IMR-90 (cell line): ENCODE measurements at regions not wholly inside any gene's neighbourhood (a gene's known extent, or its start where the extent isn't known, plus 50 kb on each side); places are given as distances from the start of the nearest gene placed in this dataset.

Experiments
- ATAC-seq: fragments of 200-7000 bp; cut with Tn5 transposase; 2 replicates; pipeline ENCODE4 v1.9.1; 2020; ENCODE audit warnings: low read depth, mild to moderate bottlenecking, moderate library complexity
- BruUV-seq: library from RNA; stranded (reverse); fragments of 400-500 nt; replicated peaks from 2 replicates; lab custom pipeline; 2021; lab: Mats Ljungman, UMichigan
- CTCF ChIA-PET: fragments of 300-600 bp; formaldehyde crosslinking; extraction: SDS; loops from one replicate; lab custom pipeline; 2021; ENCODE audit warnings: antibody characterized with exemption; lab: Yijun Ruan, JAX
- POLR2A ChIA-PET: fragments of 300-600 bp; sonication (Branson Sonifier 250); formaldehyde crosslinking; loops from one replicate; lab custom pipeline; 2022; ENCODE audit warnings: antibody characterized with exemption; ENCODE audit not compliant: unreplicated experiment; lab: Charles Lee
- DNase-seq: peaks from one replicate; pipeline ENCODE4 v3.0.0; 2013
- H2AFZ ChIP-seq: replicated peaks from 2 replicates; pipeline ENCODE3; 2013; ENCODE audit warnings: low read length, mild to moderate bottlenecking; ENCODE audit not compliant: poor library complexity
- H2AK5ac ChIP-seq: 2 replicates; pipeline ENCODE4 v1.6.1; 2013; ENCODE audit warnings: low read depth, low read length, inconsistent platforms
- H2AK9ac ChIP-seq: replicated peaks from 2 replicates; pipeline ENCODE3; 2013; ENCODE audit warnings: mild to moderate bottlenecking, low read depth, low read length, moderate library complexity; ENCODE audit not compliant: poor library complexity
- H2BK120ac ChIP-seq: 2 replicates; pipeline ENCODE4 v1.6.1; 2013; ENCODE audit warnings: low read depth, low read length, inconsistent platforms
- H2BK15ac ChIP-seq: 3 replicates; pipeline ENCODE4 v1.6.1; 2013; ENCODE audit warnings: low read depth, low read length, inconsistent platforms
- H2BK20ac ChIP-seq: 2 replicates; pipeline ENCODE4 v1.6.1; 2013; ENCODE audit warnings: low read depth, mild to moderate bottlenecking, inconsistent platforms, low read length, moderate library complexity
- H2BK5ac ChIP-seq: 2 replicates; pipeline ENCODE4 v1.6.1; 2013; ENCODE audit warnings: mild to moderate bottlenecking, low read depth, low read length, inconsistent platforms; ENCODE audit not compliant: poor library complexity, severe bottlenecking
- H3K14ac ChIP-seq: replicated peaks from 2 replicates; pipeline ENCODE4 v1.6.1; 2013; ENCODE audit warnings: low read depth, low read length, inconsistent platforms
- H3K18ac ChIP-seq: 2 replicates; pipeline ENCODE4 v1.6.1; 2013; ENCODE audit warnings: low read depth, low read length, control low read depth
- H3K23ac ChIP-seq: 2 replicates; pipeline ENCODE4 v1.6.1; 2013; ENCODE audit warnings: low read depth, low read length, inconsistent platforms
- H3K27ac ChIP-seq: 2 replicates; pipeline ENCODE4 v1.5.1; 2013; ENCODE audit warnings: mild to moderate bottlenecking, control low read depth, low read length; ENCODE audit not compliant: insufficient read depth
- H3K27me3 ChIP-seq: 2 replicates; pipeline ENCODE4 v1.6.1; 2013; ENCODE audit warnings: low read length; ENCODE audit not compliant: control insufficient read depth, insufficient read depth
- H3K36me3 ChIP-seq: 2 replicates; pipeline ENCODE4 v1.6.1; 2013; ENCODE audit warnings: low read length, mixed read lengths; ENCODE audit not compliant: control insufficient read depth, insufficient read depth
- H3K4ac ChIP-seq: 2 replicates; pipeline ENCODE4 v1.6.1; 2013; ENCODE audit warnings: low read depth, low read length, inconsistent platforms
- H3K4me1 ChIP-seq: 2 replicates; pipeline ENCODE4 v1.6.1; 2013; ENCODE audit warnings: low read length, mixed read lengths; ENCODE audit not compliant: control insufficient read depth, insufficient read depth
- H3K4me2 ChIP-seq: 2 replicates; pipeline ENCODE4 v1.6.1; 2013; ENCODE audit warnings: low read depth, mild to moderate bottlenecking, control low read depth, low read length, moderate library complexity
- H3K4me3 ChIP-seq: 2 replicates; pipeline ENCODE4 v1.5.1; 2013; ENCODE audit warnings: low read depth, mild to moderate bottlenecking, control low read depth, low read length, moderate library complexity; ENCODE audit not compliant: insufficient read depth
- H3K56ac ChIP-seq: 2 replicates; pipeline ENCODE4 v1.6.1; 2013; ENCODE audit warnings: low read length, inconsistent platforms; ENCODE audit not compliant: insufficient read depth; ENCODE audit errors: extremely low read depth
- H3K79me1 ChIP-seq, 2 experiments: 2 replicates each; pipeline ENCODE4 v1.6.1; 2013; ENCODE audit warnings: low read length in 2 of 2, inconsistent platforms in 1 of 2, low read depth in 1 of 2
- H3K9ac ChIP-seq: 2 replicates; pipeline ENCODE4 v1.6.1; 2013; ENCODE audit warnings: low read depth, low read length, control low read depth
- H3K9me1 ChIP-seq: 2 replicates; pipeline ENCODE4 v1.6.1; 2013; ENCODE audit warnings: low read length, inconsistent platforms; ENCODE audit not compliant: insufficient read depth
- H3K9me3 ChIP-seq: 2 replicates; pipeline ENCODE4 v1.6.1; 2013; ENCODE audit warnings: low read length; ENCODE audit not compliant: control insufficient read depth, insufficient read depth
- H4K20me1 ChIP-seq: 2 replicates; pipeline ENCODE4 v1.6.1; 2013; ENCODE audit warnings: low read length, inconsistent platforms; ENCODE audit not compliant: insufficient read depth
- H4K5ac ChIP-seq: 2 replicates; pipeline ENCODE4 v1.6.1; 2013; ENCODE audit warnings: mild to moderate bottlenecking, low read depth, low read length, control low read depth
- H4K8ac ChIP-seq, 2 experiments: 2 replicates each; pipeline ENCODE4 v1.6.1; 2013; ENCODE audit warnings: low read depth in 2 of 2, low read length in 2 of 2, control low read depth in 1 of 2, inconsistent platforms in 1 of 2
- H4K91ac ChIP-seq: 2 replicates; pipeline ENCODE4 v1.6.1; 2013; ENCODE audit warnings: low read depth, low read length, inconsistent platforms; ENCODE audit not compliant: insufficient read depth
- CHD1 ChIP-seq: IDR thresholded peaks from 2 replicates; pipeline ENCODE4 v1.6.1; 2012; ENCODE audit warnings: low read depth, low read length, improper control_type of control experiment
- FOS ChIP-seq: fragments of 150-350 bp; IDR thresholded peaks from 2 replicates; pipeline ENCODE4 v1.6.1; 2016; ENCODE audit warnings: low read depth, low read length
- MXI1 ChIP-seq: IDR thresholded peaks from 2 replicates; pipeline ENCODE4 v1.6.1; 2012; ENCODE audit warnings: low read depth, mild to moderate bottlenecking, low read length, moderate library complexity, borderline replicate concordance
- NFE2L2 ChIP-seq: fragments of 150-350 bp; IDR thresholded peaks from 2 replicates; pipeline ENCODE4 v1.6.1; 2016; ENCODE audit warnings: low read depth, mild to moderate bottlenecking, low read length
- RAD21 ChIP-seq: IDR thresholded peaks from 2 replicates; pipeline ENCODE4 v1.6.1; 2012; ENCODE audit warnings: low read length, improper control_type of control experiment
- RCOR1 ChIP-seq: IDR thresholded peaks from 2 replicates; pipeline ENCODE4 v1.6.1; 2012; ENCODE audit warnings: mild to moderate bottlenecking, low read length, improper control_type of control experiment; ENCODE audit not compliant: insufficient replicate concordance
- RFX5 ChIP-seq: IDR thresholded peaks from 2 replicates; pipeline ENCODE4 v1.8.0; 2012; ENCODE audit warnings: low read depth, mild to moderate bottlenecking, low read length, moderate library complexity
- SMC3 ChIP-seq: fragments of 150-350 bp; IDR thresholded peaks from 2 replicates; pipeline ENCODE4 v1.6.1; 2016; ENCODE audit warnings: low read depth, mild to moderate bottlenecking, antibody characterized with exemption, low read length, moderate library complexity
- WGBS, 2 experiments: methylation state at CpG; one replicate each; pipeline versions ENCODE4 v1.1.5 to v1.1.7; 2013; ENCODE audit warnings: missing lambda C conversion rate in 2 of 2; ENCODE audit not compliant: insufficient read length in 1 of 2; ENCODE audit errors: extremely low coverage in 2 of 2; 5-methylcytosine and 5-hydroxymethylcytosine counted together
- dilution Hi-C: fragments of 300-500 bp; cut with HindIII; formaldehyde crosslinking; loops from one replicate; pipeline ENCODE4 v1.14.3; 2018; ENCODE audit warnings: low sequenced_read_pairs; ENCODE audit not compliant: unreplicated experiment
- in situ Hi-C: fragments of 300-500 bp; cut with MboI; formaldehyde crosslinking; loops from 3 replicates; pipeline ENCODE4 v1.14.3; 2019; ENCODE audit warnings: low sequenced_read_pairs, inconsistent platforms, mixed read lengths
- intact Hi-C: fragments of 100-400 bp; cut with micrococcal nuclease; formaldehyde crosslinking; loops from 2 replicates; pipeline ENCODE4 v1.10.0; 2022
- TF ChIP-seq, protein P1 (sequence below): conservative IDR thresholded peaks from 2 replicates; pipeline ENCODE4 v1.5.1; 2012; ENCODE audit warnings: mild to moderate bottlenecking, low read depth, low read length, improper control_type of control experiment

DNA sequence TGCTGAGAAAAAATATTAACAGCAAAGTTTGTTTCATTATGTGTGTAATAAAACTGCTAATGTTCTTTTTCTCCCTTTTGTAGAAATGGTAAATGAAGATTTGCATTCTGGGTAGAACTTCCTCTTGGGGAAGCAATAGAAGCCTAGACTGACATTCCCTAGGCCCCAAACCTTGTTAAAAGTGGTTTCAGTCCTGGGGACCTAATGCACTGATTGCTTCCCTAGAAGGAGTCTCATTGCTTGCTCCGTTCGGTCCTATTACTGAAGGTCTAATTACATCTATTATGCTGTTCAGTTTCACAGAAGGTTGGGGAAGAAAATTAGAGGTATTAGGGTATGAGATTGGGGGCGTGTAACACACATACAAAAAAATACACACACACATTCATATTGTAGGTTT is 893.8 kb downstream of the TLE4 start:
- no peak overlapping the region for H3K27ac ChIP-seq
- no peaks in the 10 kb centered on the region for H3K79me1 ChIP-seq
- H2BK5ac ChIP-seq, result no peak overlapping the region
- no peaks in the 10 kb centered on the region for H3K4me1 ChIP-seq
- no peak overlapping the region for H2BK120ac ChIP-seq
- no peak for DNase-seq
- H3K27me3 ChIP-seq, result no peaks in the 10 kb centered on the region
- no peak overlapping the region for H4K5ac ChIP-seq
- dilution Hi-C loops (no loop called here), intact Hi-C loops (no loop called here), in situ Hi-C loops (no loop called here)
- H2AK9ac ChIP-seq, result no peak overlapping the region
- H3K4me3 ChIP-seq, result no peak overlapping the region
- ChIA-PET CTCF (no interaction called here), POLR2A (no interaction called here)
- no peak overlapping the region for H2AFZ ChIP-seq
- H4K8ac ChIP-seq, result no peak overlapping the region
- H3K18ac ChIP-seq, result no peak overlapping the region
- no peak overlapping the region for H3K4ac ChIP-seq
- no peaks in the 10 kb centered on the region for H3K9me1 ChIP-seq
- H3K36me3 ChIP-seq, result no peaks in the 10 kb centered on the region
- H3K14ac ChIP-seq, result no peak overlapping the region
- no peaks in the 10 kb centered on the region for H4K20me1 ChIP-seq
- no peaks in the 10 kb centered on the region for H3K9me3 ChIP-seq
- H4K91ac ChIP-seq, result no peak overlapping the region
- H3K56ac ChIP-seq, result no peak overlapping the region
- H2AK5ac ChIP-seq, result no peak overlapping the region
- H3K9ac ChIP-seq, result no peak overlapping the region
- H2BK20ac ChIP-seq, result no peak overlapping the region
- TF ChIP-seq, protein P1, sequence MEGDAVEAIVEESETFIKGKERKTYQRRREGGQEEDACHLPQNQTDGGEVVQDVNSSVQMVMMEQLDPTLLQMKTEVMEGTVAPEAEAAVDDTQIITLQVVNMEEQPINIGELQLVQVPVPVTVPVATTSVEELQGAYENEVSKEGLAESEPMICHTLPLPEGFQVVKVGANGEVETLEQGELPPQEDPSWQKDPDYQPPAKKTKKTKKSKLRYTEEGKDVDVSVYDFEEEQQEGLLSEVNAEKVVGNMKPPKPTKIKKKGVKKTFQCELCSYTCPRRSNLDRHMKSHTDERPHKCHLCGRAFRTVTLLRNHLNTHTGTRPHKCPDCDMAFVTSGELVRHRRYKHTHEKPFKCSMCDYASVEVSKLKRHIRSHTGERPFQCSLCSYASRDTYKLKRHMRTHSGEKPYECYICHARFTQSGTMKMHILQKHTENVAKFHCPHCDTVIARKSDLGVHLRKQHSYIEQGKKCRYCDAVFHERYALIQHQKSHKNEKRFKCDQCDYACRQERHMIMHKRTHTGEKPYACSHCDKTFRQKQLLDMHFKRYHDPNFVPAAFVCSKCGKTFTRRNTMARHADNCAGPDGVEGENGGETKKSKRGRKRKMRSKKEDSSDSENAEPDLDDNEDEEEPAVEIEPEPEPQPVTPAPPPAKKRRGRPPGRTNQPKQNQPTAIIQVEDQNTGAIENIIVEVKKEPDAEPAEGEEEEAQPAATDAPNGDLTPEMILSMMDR, result no peak
- no peak for TF ChIP-seq RCOR1
- TF ChIP-seq SMC3, result no peak
- TF ChIP-seq FOS, result no peak
- no peak for TF ChIP-seq MXI1
- no peak for TF ChIP-seq NFE2L2
- no peak for TF ChIP-seq CHD1
- TF ChIP-seq RAD21, result no peak
- TF ChIP-seq RFX5, result no peak
- no peak overlapping the region for H3K23ac ChIP-seq
- no peak overlapping the region for H3K4me2 ChIP-seq
- no peak for ATAC-seq
- no TSS peak for BruUV-seq
- WGBS, 2 experiments, result no CpG with 5 or more reads among the region's 3 CpGs
- no peak overlapping the region for H2BK15ac ChIP-seq
